ENCODE measurements at regions not wholly inside any gene's neighbourhood (a gene's known extent, or its start where the extent isn't known, plus 50 kb on each side); places are given as distances from the start of the nearest gene placed in this dataset.

DNA sequence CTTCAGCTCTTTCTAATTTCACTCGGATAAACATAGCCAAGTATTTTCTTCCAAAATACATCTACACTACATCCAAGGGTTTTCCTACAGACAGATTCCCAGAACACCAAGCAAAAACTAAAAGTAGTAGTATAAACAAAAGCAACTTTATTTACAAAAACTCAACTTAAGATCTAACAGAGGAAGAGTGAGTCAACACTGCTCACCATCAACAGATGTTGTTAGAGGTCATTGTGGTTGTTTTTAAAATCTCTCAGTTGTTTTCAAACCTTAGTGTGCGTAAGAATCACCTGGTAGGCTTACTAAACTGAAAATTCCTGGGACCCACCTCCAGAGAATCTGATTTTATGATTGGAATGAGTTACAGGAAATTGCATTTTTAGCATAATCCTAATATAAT is 631.7 kb upstream of the SGCG start:
- Histone ChIP-seq H3K9me1 (ENCODE audit: insufficient read depth, low read length) (no peaks in the 10 kb centered on the region), H2BK120ac (ENCODE audit: low read depth, low read length) (no peak overlapping the region), H2AK9ac (replicated peaks; ENCODE audit: low read depth, low read length, poor library complexity) (no peak overlapping the region), H3K27ac (ENCODE audit: insufficient read depth, low read length) (no peak overlapping the region), H3K18ac (ENCODE audit: low read depth, low read length) (no peak overlapping the region), H3K4me2 (ENCODE audit: low read depth, low read length) (no peak overlapping the region), H4K5ac (ENCODE audit: low read depth, low read length) (no peak overlapping the region), H2AFZ (replicated peaks; ENCODE audit: low read length, poor library complexity) (no peak overlapping the region), H3K36me3 (ENCODE audit: control insufficient read depth, insufficient read depth, low read length) (no peaks in the 10 kb centered on the region), H4K20me1 (ENCODE audit: insufficient read depth, low read length) (no peaks in the 10 kb centered on the region), H3K4me1 (ENCODE audit: control insufficient read depth, insufficient read depth, low read length) (no peaks in the 10 kb centered on the region), H3K4me3 (ENCODE audit: insufficient read depth, low read depth, low read length) (no peak overlapping the region), H2BK15ac (ENCODE audit: low read depth, low read length) (no peak overlapping the region), H4K91ac (ENCODE audit: insufficient read depth, low read depth, low read length) (no peak overlapping the region), H2BK5ac (ENCODE audit: low read depth, low read length, poor library complexity, severe bottlenecking) (no peak overlapping the region), H3K9ac (ENCODE audit: low read depth, low read length) (no peak overlapping the region), H3K79me1 (ENCODE audit: low read depth in 1 of 2, low read length in 2 of 2) (no peaks in the 10 kb centered on the region), H3K14ac (replicated peaks; ENCODE audit: low read depth, low read length) (no peak overlapping the region), H3K56ac (ENCODE audit: extremely low read depth, insufficient read depth, low read length) (no peak overlapping the region), H3K23ac (ENCODE audit: low read depth, low read length) (no peak overlapping the region), H3K4ac (ENCODE audit: low read depth, low read length) (no peak overlapping the region), H2BK20ac (ENCODE audit: low read depth, low read length) (no peak overlapping the region), H3K27me3 (ENCODE audit: control insufficient read depth, insufficient read depth, low read length) (no peaks in the 10 kb centered on the region), H3K9me3 (ENCODE audit: control insufficient read depth, insufficient read depth, low read length) (peaks cover 8% of the 10 kb centered on the region), H2AK5ac (ENCODE audit: low read depth, low read length) (no peak overlapping the region), H4K8ac (ENCODE audit: low read depth in 2 of 2, low read length in 2 of 2) (no peak overlapping the region)
- no CpG with 5 or more reads among the region's 2 CpGs for WGBS, 2 experiments (ENCODE audit: extremely low coverage in 2 of 2, insufficient read length in 1 of 2)
- TF ChIP-seq, protein P1, sequence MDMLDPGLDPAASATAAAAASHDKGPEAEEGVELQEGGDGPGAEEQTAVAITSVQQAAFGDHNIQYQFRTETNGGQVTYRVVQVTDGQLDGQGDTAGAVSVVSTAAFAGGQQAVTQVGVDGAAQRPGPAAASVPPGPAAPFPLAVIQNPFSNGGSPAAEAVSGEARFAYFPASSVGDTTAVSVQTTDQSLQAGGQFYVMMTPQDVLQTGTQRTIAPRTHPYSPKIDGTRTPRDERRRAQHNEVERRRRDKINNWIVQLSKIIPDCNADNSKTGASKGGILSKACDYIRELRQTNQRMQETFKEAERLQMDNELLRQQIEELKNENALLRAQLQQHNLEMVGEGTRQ (IDR thresholded peaks at IDR 0.05; ENCODE audit: low read depth, low read length) = no peak
- TF ChIP-seq SMC3 (IDR thresholded peaks at IDR 0.05; ENCODE audit: low read depth, low read length) (no peak), POLR2A (IDR thresholded peaks at IDR 0.05; ENCODE audit: low read depth, low read length) (no peak), RFX5 (IDR thresholded peaks at IDR 0.05; ENCODE audit: low read depth, low read length) (no peak), RAD21 (IDR thresholded peaks at IDR 0.05; ENCODE audit: low read length) (no peak), MAZ (IDR thresholded peaks at IDR 0.05; ENCODE audit: borderline replicate concordance, low read depth, low read length) (no peak), CHD1 (IDR thresholded peaks at IDR 0.05; ENCODE audit: low read depth, low read length) (no peak), MXI1 (IDR thresholded peaks at IDR 0.05; ENCODE audit: borderline replicate concordance, low read depth, low read length) (no peak), FOS (IDR thresholded peaks at IDR 0.05; ENCODE audit: low read depth, low read length) (no peak), RCOR1 (IDR thresholded peaks at IDR 0.05; ENCODE audit: insufficient replicate concordance, low read length) (no peak), NFE2L2 (IDR thresholded peaks at IDR 0.05; ENCODE audit: low read depth, low read length) (no peak), MAFK (IDR thresholded peaks at IDR 0.05; ENCODE audit: low read depth, low read length) (no peak), CEBPB (IDR thresholded peaks at IDR 0.05; ENCODE audit: low read depth, low read length) (no peak), BHLHE40 (IDR thresholded peaks at IDR 0.05; ENCODE audit: low read depth, low read length) (no peak)
- TF ChIP-seq, protein P2, sequence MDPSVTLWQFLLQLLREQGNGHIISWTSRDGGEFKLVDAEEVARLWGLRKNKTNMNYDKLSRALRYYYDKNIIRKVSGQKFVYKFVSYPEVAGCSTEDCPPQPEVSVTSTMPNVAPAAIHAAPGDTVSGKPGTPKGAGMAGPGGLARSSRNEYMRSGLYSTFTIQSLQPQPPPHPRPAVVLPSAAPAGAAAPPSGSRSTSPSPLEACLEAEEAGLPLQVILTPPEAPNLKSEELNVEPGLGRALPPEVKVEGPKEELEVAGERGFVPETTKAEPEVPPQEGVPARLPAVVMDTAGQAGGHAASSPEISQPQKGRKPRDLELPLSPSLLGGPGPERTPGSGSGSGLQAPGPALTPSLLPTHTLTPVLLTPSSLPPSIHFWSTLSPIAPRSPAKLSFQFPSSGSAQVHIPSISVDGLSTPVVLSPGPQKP (IDR thresholded peaks at IDR 0.05; ENCODE audit: borderline replicate concordance, low read depth, low read length) = no peak
- TF ChIP-seq, protein P3, sequence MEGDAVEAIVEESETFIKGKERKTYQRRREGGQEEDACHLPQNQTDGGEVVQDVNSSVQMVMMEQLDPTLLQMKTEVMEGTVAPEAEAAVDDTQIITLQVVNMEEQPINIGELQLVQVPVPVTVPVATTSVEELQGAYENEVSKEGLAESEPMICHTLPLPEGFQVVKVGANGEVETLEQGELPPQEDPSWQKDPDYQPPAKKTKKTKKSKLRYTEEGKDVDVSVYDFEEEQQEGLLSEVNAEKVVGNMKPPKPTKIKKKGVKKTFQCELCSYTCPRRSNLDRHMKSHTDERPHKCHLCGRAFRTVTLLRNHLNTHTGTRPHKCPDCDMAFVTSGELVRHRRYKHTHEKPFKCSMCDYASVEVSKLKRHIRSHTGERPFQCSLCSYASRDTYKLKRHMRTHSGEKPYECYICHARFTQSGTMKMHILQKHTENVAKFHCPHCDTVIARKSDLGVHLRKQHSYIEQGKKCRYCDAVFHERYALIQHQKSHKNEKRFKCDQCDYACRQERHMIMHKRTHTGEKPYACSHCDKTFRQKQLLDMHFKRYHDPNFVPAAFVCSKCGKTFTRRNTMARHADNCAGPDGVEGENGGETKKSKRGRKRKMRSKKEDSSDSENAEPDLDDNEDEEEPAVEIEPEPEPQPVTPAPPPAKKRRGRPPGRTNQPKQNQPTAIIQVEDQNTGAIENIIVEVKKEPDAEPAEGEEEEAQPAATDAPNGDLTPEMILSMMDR (conservative IDR thresholded peaks at IDR 0.05; ENCODE audit: low read depth, low read length) = no peak
- intact Hi-C loops (cut with micrococcal nuclease) (no loop called here), in situ Hi-C loops (cut with MboI; ENCODE audit: low sequenced_read_pairs) (no loop called here), dilution Hi-C loops (cut with HindIII; ENCODE audit: low sequenced_read_pairs, unreplicated experiment) (no loop called here)
- no peak for ATAC-seq (ENCODE audit: low read depth)
- BruUV-seq (replicated peaks) = no TSS peak
- ChIA-PET POLR2A (ENCODE audit: unreplicated experiment) (no interaction called here), CTCF (no interaction called here)
- no peak for DNase-seq
